ENCODE measurements at regions not wholly inside any gene's neighbourhood (a gene's known extent, or its start where the extent isn't known, plus 50 kb on each side); places are given as distances from the start of the nearest gene placed in this dataset.

- Histone ChIP-seq H3K4me2 (replicated peaks; ENCODE audit: extremely low read depth, low read length, poor library complexity, severe bottlenecking) (no peak overlapping the region), H3K4me3 (replicated peaks in 1 of 3; ENCODE audit: low read depth in 2 of 3, low read length in 3 of 3) (no peak overlapping the region), H3K27ac (ENCODE audit: low read depth in 1 of 2, low read length in 2 of 2) (no peak overlapping the region), H3K9me3 (replicated peaks in 1 of 2; ENCODE audit: control insufficient read depth in 1 of 2, insufficient read depth in 1 of 2, low read length in 2 of 2) (no peaks in the 10 kb centered on the region), H3K36me3 (replicated peaks in 1 of 2; ENCODE audit: control insufficient read depth in 1 of 2, insufficient read depth in 2 of 2, low read length in 2 of 2) (no peaks in the 10 kb centered on the region), H3K4me1 (ENCODE audit: control insufficient read depth in 1 of 2, insufficient read depth in 2 of 2, low read length in 2 of 2) (peaks cover 22 to 29% of the 10 kb centered on the region in 2 donors), H4K20me1 (ENCODE audit: insufficient read depth, low read length) (no peaks in the 10 kb centered on the region), H3K9ac (ENCODE audit: insufficient read depth, low read length, poor library complexity, severe bottlenecking) (no peak overlapping the region), H2AFZ (ENCODE audit: insufficient read depth, low read depth, low read length, poor library complexity, severe bottlenecking) (no peak overlapping the region), H3K27me3 (ENCODE audit: control insufficient read depth in 2 of 2, insufficient read depth in 2 of 2, low read length in 2 of 2) (no peaks in the 10 kb centered on the region), H3K79me2 (ENCODE audit: insufficient read depth, low read length) (no peaks in the 10 kb centered on the region)
- Mint-ChIP-seq H3K36me3 (no peaks in the 10 kb centered on the region), H3K4me3 (no peak overlapping the region), H3K9me3 (peaks cover 0 to 2% (median 0%) of the 10 kb centered on the region in 7 donors), H3K27ac (peak overlapping the region in 1 of 7 donors; percentile 71), H3K4me1 (peaks cover 32% of the 10 kb centered on the region), H3K27me3 (ENCODE audit: low read depth in 3 of 3) (peaks cover 0 to 1% (median 0%) of the 10 kb centered on the region in 3 donors)
- WGBS (ENCODE audit: insufficient coverage) = no CpG with 5 or more reads among the region's 4 CpGs
- intact Hi-C loops (cut with micrococcal nuclease) = no loop called here
- DNase-seq = no peak
- TF ChIP-seq, protein P1, sequence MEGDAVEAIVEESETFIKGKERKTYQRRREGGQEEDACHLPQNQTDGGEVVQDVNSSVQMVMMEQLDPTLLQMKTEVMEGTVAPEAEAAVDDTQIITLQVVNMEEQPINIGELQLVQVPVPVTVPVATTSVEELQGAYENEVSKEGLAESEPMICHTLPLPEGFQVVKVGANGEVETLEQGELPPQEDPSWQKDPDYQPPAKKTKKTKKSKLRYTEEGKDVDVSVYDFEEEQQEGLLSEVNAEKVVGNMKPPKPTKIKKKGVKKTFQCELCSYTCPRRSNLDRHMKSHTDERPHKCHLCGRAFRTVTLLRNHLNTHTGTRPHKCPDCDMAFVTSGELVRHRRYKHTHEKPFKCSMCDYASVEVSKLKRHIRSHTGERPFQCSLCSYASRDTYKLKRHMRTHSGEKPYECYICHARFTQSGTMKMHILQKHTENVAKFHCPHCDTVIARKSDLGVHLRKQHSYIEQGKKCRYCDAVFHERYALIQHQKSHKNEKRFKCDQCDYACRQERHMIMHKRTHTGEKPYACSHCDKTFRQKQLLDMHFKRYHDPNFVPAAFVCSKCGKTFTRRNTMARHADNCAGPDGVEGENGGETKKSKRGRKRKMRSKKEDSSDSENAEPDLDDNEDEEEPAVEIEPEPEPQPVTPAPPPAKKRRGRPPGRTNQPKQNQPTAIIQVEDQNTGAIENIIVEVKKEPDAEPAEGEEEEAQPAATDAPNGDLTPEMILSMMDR (IDR thresholded peaks at IDR 0.05) = no peak
Measured at GRCh38 chr12:20184514-20184913, 183.8 kb upstream of the PDE3A start.

- TF ChIP-seq, protein P1 (IDR thresholded peaks at IDR 0.05) = no peak
- Histone ChIP-seq H3K9ac (ENCODE audit: insufficient read depth, low read length, poor library complexity, severe bottlenecking) (no peak overlapping the region), H2AFZ (ENCODE audit: insufficient read depth, low read depth, low read length, poor library complexity, severe bottlenecking) (no peak overlapping the region), H3K27me3 (ENCODE audit: control insufficient read depth in 2 of 2, insufficient read depth in 2 of 2, low read length in 2 of 2) (no peaks in the 10 kb centered on the region), H3K4me2 (replicated peaks; ENCODE audit: extremely low read depth, low read length, poor library complexity, severe bottlenecking) (peak overlapping the region; percentile 33), H4K20me1 (ENCODE audit: insufficient read depth, low read length) (no peaks in the 10 kb centered on the region), H3K27ac (ENCODE audit: low read depth in 1 of 2, low read length in 2 of 2) (no peak overlapping the region), H3K9me3 (replicated peaks in 1 of 2; ENCODE audit: control insufficient read depth in 1 of 2, insufficient read depth in 1 of 2, low read length in 2 of 2) (no peaks in the 10 kb centered on the region), H3K4me1 (ENCODE audit: control insufficient read depth in 1 of 2, insufficient read depth in 2 of 2, low read length in 2 of 2) (peaks cover 22 to 29% of the 10 kb centered on the region in 2 donors), H3K36me3 (replicated peaks in 1 of 2; ENCODE audit: control insufficient read depth in 1 of 2, insufficient read depth in 2 of 2, low read length in 2 of 2) (no peaks in the 10 kb centered on the region), H3K79me2 (ENCODE audit: insufficient read depth, low read length) (no peaks in the 10 kb centered on the region), H3K4me3 (replicated peaks in 1 of 3; ENCODE audit: low read depth in 2 of 3, low read length in 3 of 3) (peak overlapping the region in 1 of 3 experiments; percentile 3)
- Mint-ChIP-seq H3K4me1 (peaks cover 32% of the 10 kb centered on the region), H3K36me3 (no peaks in the 10 kb centered on the region), H3K27ac (no peak overlapping the region), H3K4me3 (no peak overlapping the region), H3K27me3 (ENCODE audit: low read depth in 3 of 3) (peaks cover 0 to 1% (median 0%) of the 10 kb centered on the region in 3 donors), H3K9me3 (peaks cover 0 to 2% (median 0%) of the 10 kb centered on the region in 7 donors)
- DNase-seq = peak; percentile 12 to 52 (median 51)
- no CpG with 5 or more reads among the region's 5 CpGs for WGBS (ENCODE audit: insufficient coverage)
- intact Hi-C loops (cut with micrococcal nuclease) = no loop called here
Measured at GRCh38 chr12:20187456-20187855, 180.9 kb upstream of the PDE3A start.
